Transverse colon (tissue), 4 donors: ENCODE measurements at regions not wholly inside any gene's neighbourhood (a gene's known extent, or its start where the extent isn't known, plus 50 kb on each side); places are given as distances from the start of the nearest gene placed in this dataset.

Source experiments
- CTCF ChIP-seq, 5 experiments: fragments of 200-600 bp in 3 of 5; fragments of 450-650 bp in 2 of 5; sonication (generic) in 3 of 5; IDR thresholded peaks; 1 replicate in 2 of 5; 2 replicates in 3 of 5; pipeline ENCODE4 v1.5.1; 2016 to 2017; ENCODE audit warnings: antibody characterized with exemption in 5 of 5, inconsistent platforms in 3 of 5, mild to moderate bottlenecking in 2 of 5, moderate library complexity in 1 of 5
- POLR2A ChIP-seq: fragments of 450-650 bp; IDR thresholded peaks from one replicate; pipeline ENCODE4 v1.6.1; 2016; ENCODE audit warnings: antibody characterized with exemption, mild to moderate bottlenecking, moderate library complexity
- POLR2AphosphoS5 ChIP-seq, 3 donors: sonication (generic); formaldehyde crosslinking; IDR thresholded peaks; one replicate each; pipeline ENCODE4 v1.6.1; 2016; ENCODE audit warnings: antibody characterized with exemption in 3 of 3

- TF ChIP-seq POLR2AphosphoS5 (IDR thresholded peaks at IDR 0.05): no peak
- no peak for TF ChIP-seq CTCF (IDR thresholded peaks at IDR 0.05)
- TF ChIP-seq POLR2A: no peak
Measured at GRCh38 chr20:60088236-60088635, 130.0 kb downstream of the CDH26 start.
